NCI-H69 (cell line): ENCODE measurements at regions not wholly inside any gene's neighbourhood (a gene's known extent, or its start where the extent isn't known, plus 50 kb on each side); places are given as distances from the start of the nearest gene placed in this dataset.

Experiments
- DNase-seq: peaks from one replicate; lab custom pipeline; 2025; lab: John Stamatoyannopoulos, UW

DNA sequence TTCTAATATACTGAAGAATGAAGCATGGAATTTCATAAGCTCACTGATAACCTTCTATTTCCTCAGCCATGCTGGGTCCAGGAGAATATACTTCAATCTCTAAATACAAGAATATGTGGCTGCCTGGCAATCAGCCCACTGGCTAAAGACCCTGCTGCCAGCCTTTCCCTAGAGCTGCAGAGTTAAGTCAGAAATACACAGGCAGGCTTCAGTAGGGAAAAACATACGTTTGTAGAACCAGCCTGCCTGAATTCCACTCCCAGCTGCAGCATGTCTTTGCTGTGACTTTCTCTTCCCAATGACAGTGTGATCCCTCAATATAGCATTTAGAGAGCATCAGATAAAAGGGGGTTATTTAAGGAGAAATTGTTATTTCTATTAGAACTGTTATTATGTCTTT is 289.1 kb downstream of the PCDH19 start:
- peak; percentile 73 for DNase-seq

DNA sequence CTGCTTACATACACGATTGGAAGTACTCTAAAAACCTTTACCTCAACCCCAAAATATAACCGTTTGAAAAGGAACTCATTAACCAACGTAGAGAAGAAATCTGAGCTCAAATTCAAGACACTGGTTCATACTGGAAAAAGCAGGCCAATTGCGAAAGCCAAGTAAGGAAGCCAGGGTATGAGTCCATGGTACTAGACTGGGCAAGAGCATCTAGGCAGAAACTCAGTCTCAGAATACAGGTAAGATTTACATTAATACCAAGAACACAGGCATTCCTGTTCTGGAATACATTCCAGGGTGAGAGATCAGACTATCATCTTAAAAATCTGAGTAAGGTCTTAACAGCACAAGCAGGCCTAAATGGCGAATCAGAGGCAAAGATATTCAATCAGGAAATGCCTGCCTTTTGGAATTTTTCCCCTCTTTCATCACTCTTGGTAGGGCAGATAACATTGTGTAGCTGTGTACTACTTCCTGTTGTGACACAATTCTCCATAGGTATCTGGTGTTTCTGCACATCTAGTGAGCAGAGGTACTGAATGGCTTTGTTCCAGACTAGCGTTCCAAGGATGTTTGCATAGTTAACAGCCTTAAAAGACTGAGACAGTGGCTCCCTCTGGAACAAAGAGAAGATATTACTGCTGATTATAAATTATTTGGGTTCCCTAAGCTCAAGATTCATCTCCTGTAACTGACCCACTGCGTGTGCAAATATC is 311.3 kb downstream of the PCDH19 start:
- peak; percentile 24 for DNase-seq

DNA sequence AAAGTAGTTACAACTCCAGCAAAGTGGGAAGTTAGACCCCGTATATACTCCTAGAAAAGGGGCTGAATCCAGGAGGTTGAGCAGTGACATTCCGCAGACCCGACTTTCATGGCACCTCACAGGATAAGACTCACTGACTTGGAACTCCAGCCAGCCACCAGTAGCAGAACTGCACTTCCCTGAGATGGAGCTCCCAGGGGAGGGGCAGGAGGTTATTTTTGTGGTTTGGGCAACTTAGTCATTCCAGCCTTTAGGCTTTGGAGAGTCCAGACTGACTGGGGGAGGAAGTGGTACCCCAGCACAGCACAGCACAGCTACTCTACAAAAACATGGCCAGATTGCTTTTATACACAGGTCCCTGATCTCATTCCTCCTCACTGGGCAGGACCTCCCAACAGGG is 319.1 kb downstream of the PCDH19 start:
- DNase-seq: no peak

DNA sequence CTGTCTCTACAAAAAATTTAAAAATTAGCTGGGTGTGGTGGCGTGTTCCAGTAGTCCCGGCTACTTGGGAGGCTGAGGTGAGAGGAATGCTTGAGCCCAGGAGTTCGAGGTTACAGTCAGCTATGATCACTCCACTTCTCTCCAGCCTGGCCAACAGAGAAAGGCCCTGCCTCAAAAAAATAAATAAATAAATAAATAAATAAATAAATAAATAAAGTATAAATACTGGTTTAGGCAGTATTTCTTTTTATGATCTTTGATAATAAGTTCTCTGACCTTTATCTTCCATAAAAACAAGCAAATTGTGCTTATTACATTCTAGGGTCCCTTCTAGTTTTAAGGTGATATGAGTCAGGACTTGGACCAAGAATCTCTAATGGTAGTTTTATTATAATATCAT is 320.3 kb downstream of the PCDH19 start:
- no peak for DNase-seq

DNA sequence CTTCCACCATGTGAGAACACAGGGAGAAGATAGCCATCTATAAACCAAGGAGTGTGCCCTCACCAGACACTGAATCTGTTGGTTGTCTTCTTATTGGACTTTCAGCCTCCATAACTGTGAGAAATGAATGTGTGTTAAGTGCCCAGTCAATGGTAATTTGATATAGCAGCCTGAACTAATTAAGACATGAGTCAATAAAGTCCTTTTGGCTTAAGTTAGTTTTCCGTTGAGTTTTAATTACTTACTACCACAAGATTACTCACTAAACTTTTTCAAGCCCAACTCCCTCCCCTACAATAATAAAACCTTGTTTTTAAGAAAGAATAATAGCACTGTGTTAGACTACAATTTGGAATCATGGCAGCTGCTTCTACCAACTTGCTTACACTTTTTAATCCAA is 324.2 kb downstream of the PCDH19 start:
- peak; percentile 57 for DNase-seq

DNA sequence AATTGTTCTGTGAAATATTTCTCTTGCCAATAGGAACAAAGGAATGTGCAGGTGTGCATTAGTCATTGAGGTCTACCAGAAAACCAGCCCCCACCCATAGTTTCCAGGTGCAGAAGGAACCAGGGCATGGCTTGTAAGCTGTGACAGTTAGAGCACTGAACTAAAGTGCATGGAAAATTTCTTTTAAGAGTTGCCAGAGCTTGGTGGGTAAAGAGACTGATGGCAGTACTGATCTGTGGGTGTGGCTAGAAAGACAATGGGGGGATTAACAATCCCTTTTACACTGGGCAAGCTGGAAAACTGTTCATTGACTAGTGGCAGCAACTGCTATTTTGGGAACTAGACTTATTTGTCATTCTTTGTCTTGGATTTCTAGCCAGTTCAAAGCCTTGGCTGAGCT is 326.9 kb downstream of the PCDH19 start:
- DNase-seq: peak; percentile 43

DNA sequence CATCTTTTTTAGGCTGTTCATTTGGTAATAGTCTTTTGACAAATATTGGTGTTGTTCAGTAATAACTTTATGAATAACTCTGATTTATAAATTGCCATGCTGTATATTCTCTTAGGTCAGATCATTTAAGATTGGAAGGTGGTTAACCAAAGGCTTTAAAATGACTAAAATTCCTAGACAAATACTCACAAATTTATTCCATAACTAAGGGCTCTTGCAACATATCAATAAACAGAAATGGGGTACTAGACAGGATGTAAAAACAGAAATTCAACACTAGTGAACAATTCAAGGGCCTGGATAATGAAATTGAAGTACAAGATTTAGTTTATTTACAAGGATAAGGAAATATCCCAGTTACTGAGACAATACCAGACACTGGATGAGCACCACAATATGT is 328.6 kb downstream of the PCDH19 start:
- no peak for DNase-seq

DNA sequence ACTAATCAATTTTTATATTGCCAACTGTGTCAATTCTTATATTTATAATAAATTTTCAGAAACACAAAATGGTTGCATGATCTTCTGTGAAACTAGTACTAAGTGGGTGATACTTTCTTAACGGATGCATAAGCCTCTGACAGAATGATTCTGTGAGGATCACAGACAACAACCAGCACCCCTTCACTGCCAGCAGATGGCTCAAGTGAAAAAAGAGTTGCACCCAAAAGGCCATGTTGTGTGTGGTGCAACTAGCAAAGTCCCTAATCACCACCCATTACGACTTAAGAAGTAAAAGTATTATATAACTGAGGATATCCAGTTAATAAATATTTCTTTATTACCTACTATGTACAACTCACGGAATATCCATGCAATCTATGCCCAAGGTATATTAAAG is 334.0 kb downstream of the PCDH19 start:
- DNase-seq: peak; percentile 1

DNA sequence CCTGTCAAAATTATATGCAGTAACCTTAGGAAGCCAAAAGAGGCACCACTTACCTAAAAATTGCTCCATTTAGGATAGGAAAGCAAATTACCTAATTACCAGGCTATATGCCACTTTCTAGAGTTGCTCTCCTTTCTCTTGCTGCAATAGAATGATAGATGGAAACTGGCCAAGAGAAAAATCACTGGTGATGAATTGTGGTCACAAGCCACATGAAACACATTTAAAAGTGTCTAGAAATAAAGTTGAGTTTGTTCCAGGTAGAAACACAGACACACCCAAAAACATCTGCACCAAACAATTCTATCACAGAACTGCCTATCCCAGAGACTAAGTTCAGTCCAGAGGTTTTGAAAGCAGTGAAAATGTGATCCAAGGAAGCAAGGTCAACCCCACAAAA is 337.7 kb downstream of the PCDH19 start:
- peak; percentile 25 for DNase-seq

DNA sequence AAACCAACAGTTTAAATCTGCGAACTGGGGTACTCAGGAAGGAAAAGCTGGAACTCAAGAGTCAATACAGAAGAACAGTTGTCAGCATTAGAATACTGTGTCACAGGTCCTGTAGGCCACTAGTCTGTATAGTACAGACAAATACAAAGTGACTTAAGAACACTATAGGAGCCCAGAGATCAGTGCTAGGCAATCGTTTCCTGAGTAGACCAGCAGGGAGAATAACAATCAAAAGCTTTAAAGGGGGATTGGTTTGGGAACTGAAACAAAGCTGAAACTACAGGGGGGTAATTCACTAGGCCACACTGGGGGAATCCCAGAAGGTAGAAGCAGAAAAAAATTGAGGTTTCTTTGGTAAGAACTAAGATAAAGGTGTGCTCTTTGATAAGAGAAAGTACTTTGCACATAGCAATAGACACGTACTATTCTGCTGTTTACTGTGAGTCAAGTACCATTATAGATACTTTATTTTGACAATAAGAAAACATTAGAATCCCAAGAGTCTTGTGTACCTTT is 339.7 kb downstream of the PCDH19 start:
- no peak for DNase-seq

DNA sequence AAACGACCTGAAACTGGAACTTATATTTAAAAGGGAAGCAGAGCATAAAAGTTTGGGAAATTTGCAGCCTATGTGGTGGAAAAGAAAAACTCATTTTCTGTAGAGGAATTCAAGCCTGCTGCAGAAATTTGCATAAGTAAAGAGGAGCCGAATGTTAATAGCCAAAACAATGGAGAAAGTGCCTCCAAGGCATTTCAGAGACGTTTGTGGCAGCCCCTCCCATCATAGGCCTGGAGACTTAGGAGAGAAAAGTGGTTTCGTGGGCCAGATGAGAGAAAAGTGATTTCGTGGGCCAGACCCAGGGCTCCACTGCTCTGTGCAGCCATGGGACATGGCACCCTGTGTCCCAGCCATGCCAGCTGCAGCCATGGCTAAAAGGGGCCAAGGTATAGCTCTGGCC is 361.9 kb downstream of the PCDH19 start:
- DNase-seq: no peak
